ENCODE measurements at regions not wholly inside any gene's neighbourhood (a gene's known extent, or its start where the extent isn't known, plus 50 kb on each side); places are given as distances from the start of the nearest gene placed in this dataset.
A peak's percentile ranks its signal among the peaks of the same experiment; 100 is the strongest.

DNA sequence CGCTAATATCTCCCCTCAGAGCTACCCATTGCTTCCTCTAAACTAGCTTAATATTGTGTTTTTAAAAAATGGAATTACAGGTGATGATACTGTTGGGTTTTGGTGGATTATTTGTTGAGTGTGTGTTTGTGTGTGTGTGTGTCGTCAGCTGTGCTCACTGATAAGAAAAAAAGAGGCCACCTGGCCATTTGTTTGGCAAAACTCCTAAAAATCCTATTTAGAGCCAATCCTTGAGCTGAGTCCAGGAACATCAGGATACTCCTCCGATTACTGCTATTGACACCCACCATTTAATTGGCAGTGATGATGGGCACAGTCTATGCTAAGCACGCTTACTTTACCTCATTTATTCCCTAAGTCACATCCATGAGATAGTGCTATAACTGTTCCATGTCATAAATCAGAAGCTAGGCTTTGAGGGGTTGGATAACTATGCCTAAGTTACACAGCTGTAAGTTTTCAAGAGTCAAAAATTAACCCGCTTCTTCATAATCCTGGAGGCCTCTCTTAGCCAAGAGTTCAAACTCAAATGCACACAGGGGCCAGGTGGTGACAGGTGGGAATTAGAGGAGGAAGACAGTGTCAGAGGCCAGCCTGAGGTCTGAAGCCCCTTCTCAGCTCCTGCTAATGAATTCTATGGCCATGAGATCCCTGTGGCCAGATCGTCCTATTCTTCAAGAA is 1026.6 kb upstream of the TMEM132C start:
- no peak overlapping the region for H2AFZ ChIP-seq (ENCODE audit: low read length)
- no peaks in the 10 kb centered on the region for H4K20me1 ChIP-seq (ENCODE audit: insufficient read depth, low read length)
- no peak for TF ChIP-seq CTCF (IDR thresholded peaks at IDR 0.05; ENCODE audit: extremely low read depth, low read depth, low read length)
- H3K4me1 ChIP-seq (ENCODE audit: insufficient read depth, low read length): peaks cover 26% of the 10 kb centered on the region
- H3K27me3 ChIP-seq (ENCODE audit: insufficient read depth, low read length): no peaks in the 10 kb centered on the region
- no peak for DNase-seq (ENCODE audit: insufficient read length, low spot score, missing footprints)
- peak overlapping the region; percentile 29 for H3K27ac ChIP-seq (ENCODE audit: low read depth, low read length)
- H3K79me2 ChIP-seq (ENCODE audit: insufficient read depth, low read length): no peaks in the 10 kb centered on the region
- H3K36me3 ChIP-seq (ENCODE audit: insufficient read depth, low read length): no peaks in the 10 kb centered on the region
- H3K4me2 ChIP-seq (ENCODE audit: insufficient read depth, low read length): no peak overlapping the region
- no peaks in the 10 kb centered on the region for H3K9me3 ChIP-seq (ENCODE audit: low read depth, low read length)
- H3K4me3 ChIP-seq (ENCODE audit: insufficient read depth, low read length): no peak overlapping the region

GRCh38 chr12:127241072-127241817 is 1025.7 kb upstream of the TMEM132C start:
- no peaks in the 10 kb centered on the region for H3K27me3 ChIP-seq (ENCODE audit: insufficient read depth, low read length)
- no peak for DNase-seq (ENCODE audit: insufficient read length, low spot score, missing footprints)
- H3K4me2 ChIP-seq (ENCODE audit: insufficient read depth, low read length): no peak overlapping the region
- H2AFZ ChIP-seq (ENCODE audit: low read length): peak overlapping the region; percentile 17
- H3K79me2 ChIP-seq (ENCODE audit: insufficient read depth, low read length): no peaks in the 10 kb centered on the region
- H3K36me3 ChIP-seq (ENCODE audit: insufficient read depth, low read length): no peaks in the 10 kb centered on the region
- no peak for TF ChIP-seq CTCF (IDR thresholded peaks at IDR 0.05; ENCODE audit: extremely low read depth, low read depth, low read length)
- peaks cover 33% of the 10 kb centered on the region for H3K4me1 ChIP-seq (ENCODE audit: insufficient read depth, low read length)
- no peaks in the 10 kb centered on the region for H4K20me1 ChIP-seq (ENCODE audit: insufficient read depth, low read length)
- H3K9me3 ChIP-seq (ENCODE audit: low read depth, low read length): no peaks in the 10 kb centered on the region
- no peak overlapping the region for H3K4me3 ChIP-seq (ENCODE audit: insufficient read depth, low read length)
- H3K27ac ChIP-seq (ENCODE audit: low read depth, low read length): peak overlapping the region; percentile 29

DNA sequence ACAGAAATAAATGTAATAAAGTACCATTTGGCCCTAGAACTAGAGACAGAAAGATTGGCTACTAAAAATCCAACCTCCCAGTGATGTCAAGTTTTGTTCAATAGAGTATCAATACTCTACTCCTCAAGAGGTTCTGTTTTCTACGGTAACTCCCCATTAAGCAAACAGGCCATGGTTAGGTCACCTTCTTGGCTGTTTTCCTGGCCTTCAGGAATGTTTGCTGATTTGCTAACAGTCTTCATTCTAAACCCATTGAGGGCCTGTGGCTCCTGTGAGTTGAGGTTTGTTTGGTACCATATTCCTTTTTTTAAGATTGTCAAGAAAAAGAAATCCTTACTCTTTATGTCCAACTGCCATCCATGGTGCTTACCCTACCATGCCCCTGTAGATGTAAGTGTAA is 1022.0 kb upstream of the TMEM132C start:
- no peak overlapping the region for H2AFZ ChIP-seq (ENCODE audit: low read length)
- no peaks in the 10 kb centered on the region for H3K9me3 ChIP-seq (ENCODE audit: low read depth, low read length)
- no peak overlapping the region for H3K4me2 ChIP-seq (ENCODE audit: insufficient read depth, low read length)
- no peak overlapping the region for H3K4me3 ChIP-seq (ENCODE audit: insufficient read depth, low read length)
- H3K27me3 ChIP-seq (ENCODE audit: insufficient read depth, low read length): no peaks in the 10 kb centered on the region
- H3K27ac ChIP-seq (ENCODE audit: low read depth, low read length): peak overlapping the region; percentile 64
- no peaks in the 10 kb centered on the region for H4K20me1 ChIP-seq (ENCODE audit: insufficient read depth, low read length)
- no peaks in the 10 kb centered on the region for H3K36me3 ChIP-seq (ENCODE audit: insufficient read depth, low read length)
- no peak for TF ChIP-seq CTCF (IDR thresholded peaks at IDR 0.05; ENCODE audit: extremely low read depth, low read depth, low read length)
- DNase-seq (ENCODE audit: insufficient read length, low spot score, missing footprints): no peak
- H3K79me2 ChIP-seq (ENCODE audit: insufficient read depth, low read length): no peaks in the 10 kb centered on the region
- H3K4me1 ChIP-seq (ENCODE audit: insufficient read depth, low read length): peaks cover 25% of the 10 kb centered on the region

GRCh38 chr12:127245437-127245836 is 1021.5 kb upstream of the TMEM132C start:
- Histone ChIP-seq H3K36me3 (ENCODE audit: insufficient read depth, low read length) (no peaks in the 10 kb centered on the region), H2AFZ (ENCODE audit: low read length) (no peak overlapping the region), H3K4me3 (ENCODE audit: insufficient read depth, low read length) (no peak overlapping the region), H3K4me1 (ENCODE audit: insufficient read depth, low read length) (peaks cover 25% of the 10 kb centered on the region), H4K20me1 (ENCODE audit: insufficient read depth, low read length) (no peaks in the 10 kb centered on the region), H3K27ac (ENCODE audit: low read depth, low read length) (peak overlapping the region; percentile 64), H3K79me2 (ENCODE audit: insufficient read depth, low read length) (no peaks in the 10 kb centered on the region), H3K4me2 (ENCODE audit: insufficient read depth, low read length) (no peak overlapping the region), H3K9me3 (ENCODE audit: low read depth, low read length) (no peaks in the 10 kb centered on the region), H3K27me3 (ENCODE audit: insufficient read depth, low read length) (no peaks in the 10 kb centered on the region)
- DNase-seq (ENCODE audit: insufficient read length, low spot score, missing footprints): peak; percentile 63
- TF ChIP-seq CTCF (IDR thresholded peaks at IDR 0.05; ENCODE audit: extremely low read depth, low read depth, low read length): no peak
